Smooth muscle cell (in vitro differentiated cells): ENCODE measurements at regions not wholly inside any gene's neighbourhood (a gene's known extent, or its start where the extent isn't known, plus 50 kb on each side); places are given as distances from the start of the nearest gene placed in this dataset.

Experiments
- DNase-seq: peaks from one replicate; lab custom pipeline; 2025; ENCODE audit not compliant: unreplicated experiment; lab: John Stamatoyannopoulos, UW
- H2AFZ ChIP-seq: fragments of 200-600 bp; sonication (generic); 2 replicates; pipeline ENCODE4 v1.6.0; 2016; ENCODE audit warnings: antibody characterized with exemption, low read depth, mild to moderate bottlenecking
- H3F3A ChIP-seq: fragments of 200-600 bp; sonication (generic); 2 replicates; pipeline ENCODE4 v1.6.0; 2017; ENCODE audit warnings: antibody characterized with exemption, low read depth
- H3K27ac ChIP-seq: fragments of 200-600 bp; sonication (generic); 2 replicates; pipeline ENCODE4 v1.5.1; 2016; ENCODE audit warnings: low read depth, mild to moderate bottlenecking
- H3K27me3 ChIP-seq: fragments of 200-600 bp; sonication (generic); 2 replicates; pipeline ENCODE4 v1.6.1; 2016; ENCODE audit warnings: low read depth, mild to moderate bottlenecking
- H3K36me3 ChIP-seq: fragments of 200-600 bp; sonication (generic); 2 replicates; pipeline ENCODE4 v1.5.1; 2016; ENCODE audit warnings: low read depth
- H3K4me1 ChIP-seq: fragments of 200-600 bp; sonication (generic); 2 replicates; pipeline ENCODE4 v1.5.1; 2016; ENCODE audit warnings: low read depth
- H3K4me2 ChIP-seq: fragments of 200-600 bp; sonication (generic); 2 replicates; pipeline ENCODE4 v1.6.0; 2016; ENCODE audit warnings: mild to moderate bottlenecking
- H3K4me3 ChIP-seq: fragments of 200-600 bp; sonication (generic); 2 replicates; pipeline ENCODE4 v1.5.1; 2016; ENCODE audit warnings: mild to moderate bottlenecking
- H3K79me2 ChIP-seq: fragments of 200-600 bp; sonication (generic); 2 replicates; pipeline ENCODE4 v1.6.0; 2016; ENCODE audit warnings: low read depth, mild to moderate bottlenecking
- H3K9ac ChIP-seq: fragments of 200-600 bp; sonication (generic); 2 replicates; pipeline ENCODE4 v1.6.0; 2016; ENCODE audit warnings: low read depth
- H3K9me3 ChIP-seq: fragments of 200-600 bp; sonication (generic); replicated peaks from 2 replicates; pipeline ENCODE4 v1.5.1; 2016; ENCODE audit warnings: low read depth
- H4K20me1 ChIP-seq: fragments of 200-600 bp; sonication (generic); 2 replicates; pipeline ENCODE4 v1.6.0; 2016; ENCODE audit warnings: low read depth
- WGBS: methylation state at CpG from one replicate; pipeline ENCODE4 v1.1.7; 2016; ENCODE audit warnings: low lambda C conversion rate; 5-methylcytosine and 5-hydroxymethylcytosine counted together
- TF ChIP-seq, protein P1 (sequence below): fragments of 200-600 bp; sonication (generic); IDR thresholded peaks from 2 replicates; pipeline ENCODE4 v1.5.1; 2017; ENCODE audit warnings: borderline replicate concordance, mild to moderate bottlenecking, antibody characterized with exemption; ENCODE audit not compliant: insufficient read depth, poor library complexity, severe bottlenecking

DNA sequence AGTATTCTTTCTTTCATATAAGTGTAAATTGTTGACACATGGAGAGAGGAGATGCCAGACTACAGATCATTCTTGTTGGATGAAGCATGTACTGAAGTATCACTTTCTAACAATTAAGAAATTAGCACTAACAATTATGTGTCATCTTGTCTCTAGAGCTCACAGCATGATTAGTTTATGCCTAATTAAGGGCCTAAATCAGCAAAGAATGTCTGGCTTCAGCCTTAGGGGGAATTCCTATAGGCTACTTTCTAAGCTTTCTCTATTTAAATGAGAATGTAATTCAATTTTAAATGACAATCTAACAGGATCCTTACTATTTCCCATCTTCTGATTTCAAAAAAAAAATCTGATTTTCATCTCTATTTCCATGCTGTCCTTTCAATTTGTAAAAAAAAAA is 371.0 kb downstream of the EPHA7 start:
- peaks cover 28% of the 10 kb centered on the region for H3K4me1 ChIP-seq
- no peaks in the 10 kb centered on the region for H3K9me3 ChIP-seq
- no peaks in the 10 kb centered on the region for H3K36me3 ChIP-seq
- H2AFZ ChIP-seq, result peak overlapping the region; percentile 54
- H3K4me2 ChIP-seq, result no peak overlapping the region
- no peak overlapping the region for H3K9ac ChIP-seq
- H3K27me3 ChIP-seq, result no peaks in the 10 kb centered on the region
- no peak overlapping the region for H3K4me3 ChIP-seq
- TF ChIP-seq, protein P1, sequence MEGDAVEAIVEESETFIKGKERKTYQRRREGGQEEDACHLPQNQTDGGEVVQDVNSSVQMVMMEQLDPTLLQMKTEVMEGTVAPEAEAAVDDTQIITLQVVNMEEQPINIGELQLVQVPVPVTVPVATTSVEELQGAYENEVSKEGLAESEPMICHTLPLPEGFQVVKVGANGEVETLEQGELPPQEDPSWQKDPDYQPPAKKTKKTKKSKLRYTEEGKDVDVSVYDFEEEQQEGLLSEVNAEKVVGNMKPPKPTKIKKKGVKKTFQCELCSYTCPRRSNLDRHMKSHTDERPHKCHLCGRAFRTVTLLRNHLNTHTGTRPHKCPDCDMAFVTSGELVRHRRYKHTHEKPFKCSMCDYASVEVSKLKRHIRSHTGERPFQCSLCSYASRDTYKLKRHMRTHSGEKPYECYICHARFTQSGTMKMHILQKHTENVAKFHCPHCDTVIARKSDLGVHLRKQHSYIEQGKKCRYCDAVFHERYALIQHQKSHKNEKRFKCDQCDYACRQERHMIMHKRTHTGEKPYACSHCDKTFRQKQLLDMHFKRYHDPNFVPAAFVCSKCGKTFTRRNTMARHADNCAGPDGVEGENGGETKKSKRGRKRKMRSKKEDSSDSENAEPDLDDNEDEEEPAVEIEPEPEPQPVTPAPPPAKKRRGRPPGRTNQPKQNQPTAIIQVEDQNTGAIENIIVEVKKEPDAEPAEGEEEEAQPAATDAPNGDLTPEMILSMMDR, result no peak
- H3F3A ChIP-seq, result no peaks in the 10 kb centered on the region
- no peaks in the 10 kb centered on the region for H4K20me1 ChIP-seq
- no peak for DNase-seq
- no peaks in the 10 kb centered on the region for H3K79me2 ChIP-seq
- no peak overlapping the region for H3K27ac ChIP-seq

- Histone ChIP-seq H3K79me2 (no peaks in the 10 kb centered on the region), H3K9me3 (no peaks in the 10 kb centered on the region), H3K4me3 (no peak overlapping the region), H2AFZ (peak overlapping the region; percentile 43), H3K27me3 (no peaks in the 10 kb centered on the region), H3F3A (no peaks in the 10 kb centered on the region), H3K27ac (no peak overlapping the region), H3K4me2 (no peak overlapping the region), H3K36me3 (no peaks in the 10 kb centered on the region), H4K20me1 (no peaks in the 10 kb centered on the region), H3K4me1 (peaks cover 28% of the 10 kb centered on the region), H3K9ac (no peak overlapping the region)
- TF ChIP-seq, protein P1, result no peak
- no peak for DNase-seq
- WGBS, result 69% methylated on average over 3 of the region's 3 CpGs
Observed at GRCh38 chr6:93047033-93047432, 372.3 kb downstream of the EPHA7 start.

DNA sequence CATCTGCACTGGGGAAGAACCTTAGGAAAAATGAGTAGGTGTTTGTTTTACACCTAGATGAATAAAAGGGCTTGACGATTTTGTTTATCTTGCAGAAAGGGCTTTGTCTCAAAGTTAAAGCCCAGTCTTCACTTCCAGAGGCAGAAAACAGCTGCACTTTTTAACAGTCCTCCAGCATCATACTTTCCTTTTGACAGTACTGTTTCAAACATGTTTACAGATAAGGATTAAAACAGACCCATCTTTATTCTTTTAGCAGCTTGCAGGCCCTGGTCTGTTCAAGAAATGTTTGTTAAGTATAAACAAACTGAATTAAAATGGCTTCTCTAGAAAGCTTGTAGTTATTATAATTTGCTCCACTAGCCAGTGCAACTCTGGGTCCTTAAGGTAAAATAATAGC is 374.2 kb downstream of the EPHA7 start:
- WGBS, result 5% methylated on average over 1 of the region's 1 CpG
- Histone ChIP-seq H3K9ac (no peak overlapping the region), H3K79me2 (no peaks in the 10 kb centered on the region), H3F3A (no peaks in the 10 kb centered on the region), H3K4me3 (peak overlapping the region; percentile 16), H3K4me2 (peak overlapping the region; percentile 67), H3K4me1 (peaks cover 28% of the 10 kb centered on the region), H2AFZ (peak overlapping the region; percentile 98), H3K27ac (no peak overlapping the region), H3K27me3 (no peaks in the 10 kb centered on the region), H3K36me3 (no peaks in the 10 kb centered on the region), H3K9me3 (no peaks in the 10 kb centered on the region), H4K20me1 (no peaks in the 10 kb centered on the region)
- TF ChIP-seq, protein P1, result no peak
- DNase-seq, result no peak

GRCh38 chr6:93040375-93040774 is 379.0 kb downstream of the EPHA7 start:
- Histone ChIP-seq H3K27me3 (no peaks in the 10 kb centered on the region), H3K4me1 (peaks cover 14% of the 10 kb centered on the region), H3K9me3 (peaks cover 4% of the 10 kb centered on the region), H2AFZ (no peak overlapping the region), H4K20me1 (no peaks in the 10 kb centered on the region), H3K79me2 (no peaks in the 10 kb centered on the region), H3K36me3 (no peaks in the 10 kb centered on the region), H3K4me2 (no peak overlapping the region), H3K27ac (peak overlapping the region; percentile 23), H3F3A (no peaks in the 10 kb centered on the region), H3K4me3 (no peak overlapping the region), H3K9ac (no peak overlapping the region)
- TF ChIP-seq, protein P1, result no peak
- 48% methylated on average over 4 of the region's 4 CpGs for WGBS
- DNase-seq, result no peak
